Peyer's patch (tissue), 4 donors: ENCODE measurements at regions not wholly inside any gene's neighbourhood (a gene's known extent, or its start where the extent isn't known, plus 50 kb on each side); places are given as distances from the start of the nearest gene placed in this dataset.

ENCODE experiments used
- DNase-seq, 3 donors: peaks; one replicate each; pipeline ENCODE4 v3.0.0-alpha.2; 2017 to 2019
- H3K27ac ChIP-seq, 4 donors: fragments of 200-600 bp; sonication (generic); one replicate each; pipeline ENCODE4 v1.5.1; 2016 to 2019
- H3K27me3 ChIP-seq, 2 donors: fragments of 200-600 bp; sonication (generic); one replicate each; pipeline ENCODE4 v1.5.1; 2019
- H3K36me3 ChIP-seq, 3 donors: fragments of 200-600 bp; sonication (generic); one replicate each; pipeline ENCODE4 v1.5.1; 2016 to 2019
- H3K4me1 ChIP-seq, 4 donors: fragments of 200-600 bp; sonication (generic); one replicate each; pipeline ENCODE4 v1.5.1; 2016 to 2019
- H3K4me3 ChIP-seq, 4 donors: fragments of 200-600 bp; sonication (generic); 1 replicate in 3 of 4; 2 replicates in 1 of 4; pipeline ENCODE4 v1.5.1; 2016 to 2019; ENCODE audit warnings: mild to moderate bottlenecking in 1 of 4
- H3K9me3 ChIP-seq, 4 donors: fragments of 200-600 bp; sonication (generic); one replicate each; pipeline ENCODE4 v1.5.1; 2016 to 2019; ENCODE audit warnings: mild to moderate bottlenecking in 1 of 4
- POLR2A ChIP-seq, 2 donors: fragments of 450-650 bp; IDR thresholded peaks; one replicate each; pipeline ENCODE4 v1.5.1; 2017; ENCODE audit warnings: antibody characterized with exemption in 2 of 2, mild to moderate bottlenecking in 2 of 2, moderate library complexity in 2 of 2
- TF ChIP-seq, protein P1 (sequence below), 6 experiments: fragments of 450-650 bp in 4 of 6; fragments of 200-600 bp in 2 of 6; sonication (generic) in 1 of 6; IDR thresholded peaks; one replicate each; pipeline ENCODE4 v1.5.1; 2017 to 2019; ENCODE audit warnings: antibody characterized with exemption in 6 of 6, mild to moderate bottlenecking in 3 of 6, moderate library complexity in 1 of 6

DNA sequence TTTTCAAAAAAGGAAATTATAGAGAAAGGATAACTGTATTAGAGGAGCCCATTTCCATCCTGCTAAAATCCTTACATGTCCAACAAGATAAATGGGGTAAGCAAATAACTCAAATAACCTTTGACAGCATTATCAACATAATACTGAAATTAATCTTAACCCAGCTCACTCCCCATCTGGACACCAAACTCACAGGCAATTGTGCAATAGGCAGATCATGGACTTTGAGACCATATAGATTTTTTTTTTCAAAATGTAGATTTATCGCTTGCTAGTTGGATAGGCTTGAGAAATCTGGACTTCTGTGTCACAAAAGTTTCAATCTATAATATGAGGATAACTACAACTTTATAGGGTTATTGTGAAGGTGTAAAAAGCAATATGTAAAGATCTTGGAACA is 134.4 kb upstream of the ASCC3 start:
- Histone ChIP-seq H3K4me3 (no peak overlapping the region), H3K27me3 (no peaks in the 10 kb centered on the region), H3K4me1 (peaks cover 0 to 4% (median 0%) of the 10 kb centered on the region in 4 donors), H3K36me3 (no peaks in the 10 kb centered on the region), H3K9me3 (no peaks in the 10 kb centered on the region), H3K27ac (no peak overlapping the region)
- DNase-seq, result no peak
- no peak for TF ChIP-seq POLR2A (IDR thresholded peaks at IDR 0.05)
- TF ChIP-seq, protein P1, sequence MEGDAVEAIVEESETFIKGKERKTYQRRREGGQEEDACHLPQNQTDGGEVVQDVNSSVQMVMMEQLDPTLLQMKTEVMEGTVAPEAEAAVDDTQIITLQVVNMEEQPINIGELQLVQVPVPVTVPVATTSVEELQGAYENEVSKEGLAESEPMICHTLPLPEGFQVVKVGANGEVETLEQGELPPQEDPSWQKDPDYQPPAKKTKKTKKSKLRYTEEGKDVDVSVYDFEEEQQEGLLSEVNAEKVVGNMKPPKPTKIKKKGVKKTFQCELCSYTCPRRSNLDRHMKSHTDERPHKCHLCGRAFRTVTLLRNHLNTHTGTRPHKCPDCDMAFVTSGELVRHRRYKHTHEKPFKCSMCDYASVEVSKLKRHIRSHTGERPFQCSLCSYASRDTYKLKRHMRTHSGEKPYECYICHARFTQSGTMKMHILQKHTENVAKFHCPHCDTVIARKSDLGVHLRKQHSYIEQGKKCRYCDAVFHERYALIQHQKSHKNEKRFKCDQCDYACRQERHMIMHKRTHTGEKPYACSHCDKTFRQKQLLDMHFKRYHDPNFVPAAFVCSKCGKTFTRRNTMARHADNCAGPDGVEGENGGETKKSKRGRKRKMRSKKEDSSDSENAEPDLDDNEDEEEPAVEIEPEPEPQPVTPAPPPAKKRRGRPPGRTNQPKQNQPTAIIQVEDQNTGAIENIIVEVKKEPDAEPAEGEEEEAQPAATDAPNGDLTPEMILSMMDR (IDR thresholded peaks at IDR 0.05), result no peak

DNA sequence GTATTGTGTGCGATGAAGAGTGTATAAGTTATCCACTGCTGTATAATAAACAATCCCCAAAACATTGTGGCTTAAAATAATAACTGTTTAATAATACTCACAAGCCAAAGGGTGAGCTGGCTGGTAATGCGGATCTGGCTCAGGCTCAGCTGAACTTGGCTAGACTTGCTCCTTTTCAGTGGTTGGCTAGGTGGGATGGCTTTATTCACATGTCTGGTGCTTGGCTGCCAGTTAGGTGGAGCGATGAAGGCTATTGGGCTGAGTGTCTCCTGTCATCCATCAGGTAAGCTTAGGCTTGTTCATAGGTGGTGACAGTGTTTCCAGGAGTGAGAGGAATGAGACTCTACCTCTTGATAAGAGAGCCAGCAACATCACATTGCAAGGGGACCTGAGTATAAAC is 135.0 kb upstream of the ASCC3 start:
- Histone ChIP-seq H3K4me3 (no peak overlapping the region), H3K27me3 (no peaks in the 10 kb centered on the region), H3K36me3 (no peaks in the 10 kb centered on the region), H3K9me3 (no peaks in the 10 kb centered on the region), H3K27ac (no peak overlapping the region), H3K4me1 (no peaks in the 10 kb centered on the region)
- no peak for DNase-seq
- TF ChIP-seq POLR2A (IDR thresholded peaks at IDR 0.05), result no peak
- TF ChIP-seq, protein P1 (IDR thresholded peaks at IDR 0.05), result no peak

DNA sequence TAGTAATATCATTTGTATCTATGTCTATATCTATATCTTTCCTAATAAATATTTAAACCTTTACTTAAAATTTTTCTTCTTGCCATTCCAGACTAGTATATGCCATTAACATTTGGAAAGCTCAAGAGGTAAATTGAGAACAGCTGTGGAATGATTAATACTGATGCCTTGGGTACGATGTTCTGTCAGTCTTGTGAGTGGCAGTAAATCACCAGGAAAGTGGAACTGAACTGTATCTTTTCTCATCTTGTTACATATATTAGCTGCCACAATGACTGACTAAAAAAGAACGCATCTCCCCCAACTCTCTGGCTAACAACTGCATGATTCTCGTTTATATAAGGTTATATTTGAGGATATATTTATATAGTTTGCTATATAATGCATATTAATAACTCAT is 137.0 kb upstream of the ASCC3 start:
- no peak for DNase-seq
- H3K9me3 ChIP-seq, result no peaks in the 10 kb centered on the region
- TF ChIP-seq POLR2A (IDR thresholded peaks at IDR 0.05), result no peak
- TF ChIP-seq, protein P1 (IDR thresholded peaks at IDR 0.05), result no peak
- H3K4me3 ChIP-seq, result no peak overlapping the region
- H3K27me3 ChIP-seq, result no peaks in the 10 kb centered on the region
- H3K4me1 ChIP-seq, result no peaks in the 10 kb centered on the region
- no peak overlapping the region for H3K27ac ChIP-seq
- no peaks in the 10 kb centered on the region for H3K36me3 ChIP-seq

DNA sequence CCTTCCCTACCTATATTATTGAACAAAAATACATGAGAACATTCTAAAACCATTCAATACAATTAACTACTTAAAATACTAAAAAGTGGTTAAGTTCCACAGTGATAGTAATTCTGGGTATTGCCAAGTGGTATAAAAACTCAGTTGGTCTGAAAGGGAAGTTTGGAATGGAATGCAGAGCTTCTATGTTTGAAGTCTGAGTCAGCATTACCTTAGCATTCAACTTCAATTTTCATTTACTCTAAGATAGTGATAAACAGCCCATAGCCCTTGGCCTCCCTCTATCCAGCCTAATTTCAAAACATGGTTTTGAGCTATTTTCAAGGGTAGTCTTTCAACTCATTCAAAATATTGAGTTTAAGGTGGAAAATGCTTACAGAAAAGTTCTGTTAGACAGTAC is 140.4 kb upstream of the ASCC3 start:
- no peaks in the 10 kb centered on the region for H3K36me3 ChIP-seq
- no peak overlapping the region for H3K4me3 ChIP-seq
- H3K4me1 ChIP-seq, result no peaks in the 10 kb centered on the region
- H3K9me3 ChIP-seq, result no peaks in the 10 kb centered on the region
- no peak for DNase-seq
- no peak for TF ChIP-seq POLR2A (IDR thresholded peaks at IDR 0.05)
- TF ChIP-seq, protein P1 (IDR thresholded peaks at IDR 0.05), result no peak
- H3K27ac ChIP-seq, result no peak overlapping the region
- H3K27me3 ChIP-seq, result no peaks in the 10 kb centered on the region

DNA sequence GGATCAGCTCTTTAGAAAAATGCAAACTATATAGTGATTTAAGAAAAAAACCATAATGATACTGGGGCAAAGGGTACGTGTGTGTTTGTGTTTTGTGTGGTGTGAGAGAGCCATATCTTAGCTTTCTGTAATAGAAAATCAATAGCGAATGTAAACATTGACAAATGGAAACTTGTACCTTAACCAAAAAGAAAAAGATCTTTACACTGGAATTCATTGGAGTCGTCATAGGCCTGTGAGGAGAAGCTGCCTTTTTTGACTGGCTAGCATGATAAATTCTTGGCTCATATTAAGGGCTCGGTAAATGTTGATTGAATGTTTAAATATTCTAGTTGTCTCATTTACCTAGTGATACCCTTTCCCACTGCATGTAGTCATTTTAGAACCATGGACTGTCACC is 161.8 kb upstream of the ASCC3 start:
- TF ChIP-seq, protein P1 (IDR thresholded peaks at IDR 0.05), result no peak
- no peak for TF ChIP-seq POLR2A (IDR thresholded peaks at IDR 0.05)
- H3K36me3 ChIP-seq, result no peaks in the 10 kb centered on the region
- H3K27me3 ChIP-seq, result no peaks in the 10 kb centered on the region
- no peaks in the 10 kb centered on the region for H3K9me3 ChIP-seq
- no peaks in the 10 kb centered on the region for H3K4me1 ChIP-seq
- no peak for DNase-seq
- no peak overlapping the region for H3K27ac ChIP-seq
- H3K4me3 ChIP-seq, result no peak overlapping the region

DNA sequence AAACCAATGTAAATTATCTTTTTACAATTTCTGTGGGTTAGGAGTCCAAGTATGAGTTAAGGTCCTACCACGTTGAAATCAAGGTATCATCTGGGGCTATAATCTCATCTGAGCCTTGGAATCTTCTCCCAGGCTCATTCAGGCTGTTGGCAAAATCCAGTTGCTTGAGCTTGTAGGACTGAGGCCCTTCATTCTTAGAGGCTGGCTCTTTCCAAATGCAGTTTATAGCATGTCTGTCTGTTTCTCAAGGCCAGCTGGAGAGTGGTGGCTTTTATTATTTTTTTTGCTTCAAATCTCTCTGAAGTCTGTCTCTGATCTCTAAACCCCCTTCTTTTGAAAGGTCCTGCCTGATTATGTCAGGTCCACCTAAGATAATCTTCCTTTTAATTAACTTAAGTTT is 177.2 kb upstream of the ASCC3 start:
- H3K27ac ChIP-seq, result no peak overlapping the region
- no peak for DNase-seq
- H3K4me1 ChIP-seq, result no peaks in the 10 kb centered on the region
- no peaks in the 10 kb centered on the region for H3K36me3 ChIP-seq
- no peak overlapping the region for H3K4me3 ChIP-seq
- H3K9me3 ChIP-seq, result no peaks in the 10 kb centered on the region
- TF ChIP-seq, protein P1 (IDR thresholded peaks at IDR 0.05), result no peak
- TF ChIP-seq POLR2A (IDR thresholded peaks at IDR 0.05), result no peak
- no peaks in the 10 kb centered on the region for H3K27me3 ChIP-seq
